ENCODE measurements at regions not wholly inside any gene's neighbourhood (a gene's known extent, or its start where the extent isn't known, plus 50 kb on each side); places are given as distances from the start of the nearest gene placed in this dataset.

- Histone ChIP-seq H3K27me3 (ENCODE audit: control insufficient read depth in 2 of 2, insufficient read depth in 2 of 2, low read length in 2 of 2) (no peaks in the 10 kb centered on the region), H3K9me1 (ENCODE audit: control insufficient read depth, insufficient read depth, low read length) (no peaks in the 10 kb centered on the region), H3K4me3 (no peak overlapping the region), H3K4me2 (ENCODE audit: insufficient read depth, low read length) (no peak overlapping the region), H3K79me2 (ENCODE audit: control insufficient read depth, insufficient read depth, low read length) (no peaks in the 10 kb centered on the region), H3K27ac (ENCODE audit: extremely low read depth, low read depth, low read length) (no peak overlapping the region), H3K9me3 (replicated peaks; ENCODE audit: control insufficient read depth, insufficient read depth, low read depth, low read length) (no peaks in the 10 kb centered on the region), H3K9ac (ENCODE audit: insufficient read depth in 1 of 2, low read depth in 2 of 2, low read length in 2 of 2) (no peak overlapping the region), H4K20me1 (replicated peaks; ENCODE audit: control insufficient read depth, insufficient read depth, low read length) (no peaks in the 10 kb centered on the region), H3K4me1 (replicated peaks in 1 of 2; ENCODE audit: control insufficient read depth in 2 of 2, insufficient read depth in 2 of 2, low read length in 2 of 2) (no peaks in the 10 kb centered on the region), H2AFZ (ENCODE audit: low read depth, low read length) (no peak overlapping the region), H3K36me3 (ENCODE audit: control insufficient read depth, insufficient read depth, low read length) (no peaks in the 10 kb centered on the region)
- FAIRE-seq, result no peak
- intact Hi-C loops (cut with micrococcal nuclease) (no loop called here), in situ Hi-C loops (cut with MboI) (loop anchor here (25.0 kb wide), 1 partner anchor 1258 kb away; no protein-coding TSS in a partner anchor)
- DNase-seq (ENCODE audit: extremely low read depth in 1 of 4, low spot score in 3 of 4), result no peak
- 0% methylated on average over 2 of the region's 3 CpGs for WGBS (ENCODE audit: insufficient coverage, low coverage, missing lambda C conversion rate)
- POLR2A ChIA-PET, result no interaction called here
- no peak for ATAC-seq
- CTCF ChIA-PET (ENCODE audit: low intra/inter-chr PET ratio), result no interaction called here
- BruUV-seq (replicated peaks), result no TSS peak
- TF ChIP-seq ZBTB9 (CRISPR knock-in tag; IDR thresholded peaks at IDR 0.05) (no peak), IRF2 (CRISPR knock-in tag; IDR thresholded peaks at IDR 0.05) (no peak), XRCC3 (IDR thresholded peaks at IDR 0.05) (no peak), SLC30A9 (CRISPR knock-in tag; IDR thresholded peaks at IDR 0.05) (no peak), KAT7 (CRISPR knock-in tag; IDR thresholded peaks at IDR 0.05; ENCODE audit: borderline replicate concordance) (no peak), ZNF354B (CRISPR knock-in tag; IDR thresholded peaks at IDR 0.05) (no peak), PCBP2 (IDR thresholded peaks at IDR 0.05; ENCODE audit: low read depth, low read length, poor library complexity, severe bottlenecking) (no peak), ZNF253 (CRISPR knock-in tag; conservative IDR thresholded peaks at IDR 0.05) (no peak), GTF2E2 (tag; IDR thresholded peaks at IDR 0.05) (no peak), FOXK1 (CRISPR knock-in tag; IDR thresholded peaks at IDR 0.05; ENCODE audit: borderline replicate concordance) (no peak), MAFG (tag; conservative IDR thresholded peaks at IDR 0.05) (no peak), ZNF79 (CRISPR knock-in tag; IDR thresholded peaks at IDR 0.05; ENCODE audit: low read depth) (no peak), ZNF324 (CRISPR knock-in tag; IDR thresholded peaks at IDR 0.05) (no peak)
These were observed 376.4 kb upstream of the DDHD1 start for GRCh38 chr14:53529519-53529918.
